ENCODE measurements at regions not wholly inside any gene's neighbourhood (a gene's known extent, or its start where the extent isn't known, plus 50 kb on each side); places are given as distances from the start of the nearest gene placed in this dataset.

- TF ChIP-seq, protein P1, sequence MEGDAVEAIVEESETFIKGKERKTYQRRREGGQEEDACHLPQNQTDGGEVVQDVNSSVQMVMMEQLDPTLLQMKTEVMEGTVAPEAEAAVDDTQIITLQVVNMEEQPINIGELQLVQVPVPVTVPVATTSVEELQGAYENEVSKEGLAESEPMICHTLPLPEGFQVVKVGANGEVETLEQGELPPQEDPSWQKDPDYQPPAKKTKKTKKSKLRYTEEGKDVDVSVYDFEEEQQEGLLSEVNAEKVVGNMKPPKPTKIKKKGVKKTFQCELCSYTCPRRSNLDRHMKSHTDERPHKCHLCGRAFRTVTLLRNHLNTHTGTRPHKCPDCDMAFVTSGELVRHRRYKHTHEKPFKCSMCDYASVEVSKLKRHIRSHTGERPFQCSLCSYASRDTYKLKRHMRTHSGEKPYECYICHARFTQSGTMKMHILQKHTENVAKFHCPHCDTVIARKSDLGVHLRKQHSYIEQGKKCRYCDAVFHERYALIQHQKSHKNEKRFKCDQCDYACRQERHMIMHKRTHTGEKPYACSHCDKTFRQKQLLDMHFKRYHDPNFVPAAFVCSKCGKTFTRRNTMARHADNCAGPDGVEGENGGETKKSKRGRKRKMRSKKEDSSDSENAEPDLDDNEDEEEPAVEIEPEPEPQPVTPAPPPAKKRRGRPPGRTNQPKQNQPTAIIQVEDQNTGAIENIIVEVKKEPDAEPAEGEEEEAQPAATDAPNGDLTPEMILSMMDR (conservative IDR thresholded peaks at IDR 0.05; ENCODE audit: low read depth, low read length) = no peak
- TF ChIP-seq EZH2 (IDR thresholded peaks at IDR 0.05; ENCODE audit: low read length, unreplicated experiment) = no peak
Measured at GRCh38 chr1:177794376-177794991, 175.4 kb downstream of the SEC16B start.

Data from PC-3 (cell line).